ENCODE measurements at regions not wholly inside any gene's neighbourhood (a gene's known extent, or its start where the extent isn't known, plus 50 kb on each side); places are given as distances from the start of the nearest gene placed in this dataset. TPM values are rescaled to one million over a fixed set of nuclear protein-coding genes. Genes with fewer than 3 reads are reported as not detected.

Small RNA genes lying in the stretch of these regions (small RNA-seq; reads per million reads assigned to genes)
- not detected for gene RN7SL82P
